SK-N-SH treated with all-trans-retinoic acid at 6 μM for 48 hours (cell line): ENCODE measurements at regions not wholly inside any gene's neighbourhood (a gene's known extent, or its start where the extent isn't known, plus 50 kb on each side); places are given as distances from the start of the nearest gene placed in this dataset.

Experiments
- ARNTL ChIP-seq: fragments of 450-650 bp; formaldehyde crosslinking; IDR thresholded peaks from 2 replicates; pipeline ENCODE4 v1.5.0; 2020; ENCODE audit warnings: low read depth, mild to moderate bottlenecking, moderate library complexity, borderline replicate concordance
- BACH2 ChIP-seq: fragments of 250-450 bp; sonication (Bioruptor Pico); IDR thresholded peaks from 2 replicates; pipeline ENCODE4 v1.9.0; 2021; ENCODE audit warnings: mild to moderate bottlenecking, borderline replicate concordance
- CREB5 ChIP-seq: fragments of 250-450 bp; sonication (Bioruptor Pico); IDR thresholded peaks from 2 replicates; pipeline ENCODE4 v1.5.1; 2020; ENCODE audit warnings: low read depth, mild to moderate bottlenecking, moderate library complexity
- GLIS3 ChIP-seq: fragments of 250-450 bp; sonication (Bioruptor Pico); IDR thresholded peaks from 2 replicates; pipeline ENCODE4 v1.5.0; 2020; ENCODE audit warnings: mild to moderate bottlenecking, moderate library complexity
- OSR1 ChIP-seq: fragments of 250-450 bp; sonication (Bioruptor Pico); IDR thresholded peaks from 2 replicates; pipeline ENCODE4 v1.8.0; 2022; ENCODE audit warnings: moderate library complexity, mild to moderate bottlenecking, inconsistent platforms
- PATZ1 ChIP-seq: fragments of 250-450 bp; sonication (Bioruptor Pico); IDR thresholded peaks from 2 replicates; pipeline ENCODE4 v1.8.0; 2020; ENCODE audit warnings: mild to moderate bottlenecking, moderate library complexity, borderline replicate concordance
- POU6F1 ChIP-seq: fragments of 250-450 bp; sonication (Bioruptor Pico); IDR thresholded peaks from 2 replicates; pipeline ENCODE4 v1.8.0; 2021; ENCODE audit warnings: low read depth, mild to moderate bottlenecking, moderate library complexity, borderline replicate concordance
- TOX ChIP-seq: fragments of 250-450 bp; sonication (Bioruptor Pico); IDR thresholded peaks from 2 replicates; pipeline ENCODE4 v1.8.0; 2021; ENCODE audit warnings: mild to moderate bottlenecking, moderate library complexity, borderline replicate concordance
- ZC3H10 ChIP-seq: fragments of 250-450 bp; sonication (Bioruptor Pico); IDR thresholded peaks from 2 replicates; pipeline ENCODE4 v1.5.1; 2021; ENCODE audit warnings: mild to moderate bottlenecking, moderate library complexity
- ZFP30 ChIP-seq: fragments of 450-650 bp; formaldehyde crosslinking; IDR thresholded peaks from 2 replicates; pipeline ENCODE4 v1.5.0; 2022; ENCODE audit warnings: mild to moderate bottlenecking, moderate library complexity
- ZNF565 ChIP-seq: fragments of 450-650 bp; formaldehyde crosslinking; conservative IDR thresholded peaks from 2 replicates; pipeline ENCODE4 v1.5.0; 2020; ENCODE audit warnings: low read depth, mild to moderate bottlenecking, moderate library complexity

- TF ChIP-seq POU6F1 (CRISPR knock-in tag) (no peak), ZFP30 (CRISPR knock-in tag) (no peak), OSR1 (no peak), PATZ1 (CRISPR knock-in tag) (no peak), GLIS3 (no peak), ZNF565 (CRISPR knock-in tag) (no peak), TOX (CRISPR knock-in tag) (no peak), CREB5 (no peak), ARNTL (no peak), BACH2 (no peak), ZC3H10 (CRISPR knock-in tag) (no peak)
These were observed 538.5 kb downstream of the BCL11B start for GRCh38 chr14:98733536-98733935.
